Fibroblast of villous mesenchyme (primary cell): ENCODE measurements at regions not wholly inside any gene's neighbourhood (a gene's known extent, or its start where the extent isn't known, plus 50 kb on each side); places are given as distances from the start of the nearest gene placed in this dataset.

Experiments
- DNase-seq: peaks from one replicate; pipeline ENCODE4 v3.0.0-alpha.2; 2010; ENCODE audit warnings: low read depth
- H3K4me3 ChIP-seq: 2 replicates; pipeline ENCODE4 v1.5.1; 2011; ENCODE audit warnings: low read depth, mild to moderate bottlenecking, low read length
- CTCF ChIP-seq: IDR thresholded peaks from 2 replicates; pipeline ENCODE4 v1.5.1; 2012; ENCODE audit warnings: low read depth, mild to moderate bottlenecking, low read length; ENCODE audit not compliant: insufficient read depth

GRCh38 chr6:95231416-95231815 is 345.9 kb upstream of the MANEA start:
- H3K4me3 ChIP-seq: no peak overlapping the region
- no peak for DNase-seq
- TF ChIP-seq CTCF: no peak

GRCh38 chr6:95232446-95232845 is 344.9 kb upstream of the MANEA start:
- no peak for TF ChIP-seq CTCF
- H3K4me3 ChIP-seq: no peak overlapping the region
- no peak for DNase-seq

GRCh38 chr6:95233879-95234278 is 343.5 kb upstream of the MANEA start:
- no peak for DNase-seq
- no peak for TF ChIP-seq CTCF
- H3K4me3 ChIP-seq: no peak overlapping the region

GRCh38 chr6:95240514-95240913 is 336.8 kb upstream of the MANEA start:
- H3K4me3 ChIP-seq: no peak overlapping the region
- no peak for TF ChIP-seq CTCF
- no peak for DNase-seq

- no peak overlapping the region for H3K4me3 ChIP-seq
- no peak for TF ChIP-seq CTCF
- no peak for DNase-seq
Observed at GRCh38 chr6:95242560-95242959, 334.8 kb upstream of the MANEA start.

GRCh38 chr6:95243053-95243452 is 334.3 kb upstream of the MANEA start:
- no peak for DNase-seq
- no peak for TF ChIP-seq CTCF
- no peak overlapping the region for H3K4me3 ChIP-seq

- H3K4me3 ChIP-seq: no peak overlapping the region
- no peak for TF ChIP-seq CTCF
- no peak for DNase-seq
Observed at GRCh38 chr6:95244751-95245150, 332.6 kb upstream of the MANEA start.
